BJ (cell line): ENCODE measurements at regions not wholly inside any gene's neighbourhood (a gene's known extent, or its start where the extent isn't known, plus 50 kb on each side); places are given as distances from the start of the nearest gene placed in this dataset.

Experiments used
- CTCF ChIA-PET: fragments of 350-600 bp; formaldehyde crosslinking; extraction: SDS; loops from one replicate; lab custom pipeline; 2021; ENCODE audit warnings: antibody characterized with exemption, inconsistent platforms; lab: Yijun Ruan, JAX
- POLR2A ChIA-PET: fragments of 300-600 bp; sonication (Branson Sonifier 250); formaldehyde crosslinking; extraction: SDS; loops from one replicate; lab custom pipeline; 2021; ENCODE audit warnings: antibody characterized with exemption; lab: Charles Lee
- DNase-seq: peaks from one replicate; pipeline ENCODE4 v3.0.0-alpha.2; 2011; ENCODE audit warnings: low read depth
- H3K27me3 ChIP-seq: 2 replicates; pipeline ENCODE4 v1.6.0; 2011; ENCODE audit warnings: low read length; ENCODE audit not compliant: control insufficient read depth, insufficient read depth
- H3K36me3 ChIP-seq: 2 replicates; pipeline ENCODE4 v1.5.1; 2011; ENCODE audit warnings: low read length; ENCODE audit not compliant: control insufficient read depth, insufficient read depth
- H3K4me3 ChIP-seq: 2 replicates; pipeline ENCODE4 v1.5.1; 2011; ENCODE audit warnings: low read depth, mild to moderate bottlenecking, control low read depth, low read length
- TF ChIP-seq, protein P1 (sequence below): IDR thresholded peaks from 2 replicates; pipeline ENCODE4 v1.5.1; 2011; ENCODE audit warnings: low read depth, mild to moderate bottlenecking, control low read depth, inconsistent platforms, low read length, moderate library complexity; ENCODE audit not compliant: insufficient read depth

DNA sequence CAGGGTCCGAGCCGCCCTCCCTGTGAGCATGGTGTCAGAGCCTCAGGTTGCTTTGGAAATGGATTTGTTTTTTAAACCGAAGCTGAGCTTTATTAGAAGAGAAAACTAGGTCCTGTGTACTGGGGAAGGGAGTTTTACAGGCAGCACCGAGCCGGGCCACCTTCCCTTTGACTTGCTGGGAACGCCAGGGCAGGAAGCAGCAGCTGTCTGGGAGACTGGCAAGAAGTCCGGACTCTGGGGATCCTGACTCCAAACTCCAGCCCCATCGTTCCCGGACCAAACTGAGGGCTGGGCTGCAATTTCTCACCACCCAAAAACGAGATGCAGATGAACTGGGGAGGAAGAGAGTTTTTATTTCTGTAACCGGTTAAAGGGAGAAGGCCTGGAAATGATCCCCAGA, 214.9 kb upstream of the KCNG1 start:
- ChIA-PET POLR2A (interaction anchor here (0.6 kb wide), 1 partner anchor 31 kb away, joined by 6 read pairs; no protein-coding TSS in a partner anchor), CTCF (interaction anchor here (1.3 to 1.4 kb wide), 2 partner anchors 10 to 16 kb away, joined by 3 read pairs; no protein-coding TSS in a partner anchor)
- Histone ChIP-seq H3K27me3 (peaks cover 4% of the 10 kb centered on the region; the same call in 1 of the 2 replicates), H3K4me3 (no peak overlapping the region), H3K36me3 (no peaks in the 10 kb centered on the region)
- no peak for DNase-seq
- TF ChIP-seq, protein P1, sequence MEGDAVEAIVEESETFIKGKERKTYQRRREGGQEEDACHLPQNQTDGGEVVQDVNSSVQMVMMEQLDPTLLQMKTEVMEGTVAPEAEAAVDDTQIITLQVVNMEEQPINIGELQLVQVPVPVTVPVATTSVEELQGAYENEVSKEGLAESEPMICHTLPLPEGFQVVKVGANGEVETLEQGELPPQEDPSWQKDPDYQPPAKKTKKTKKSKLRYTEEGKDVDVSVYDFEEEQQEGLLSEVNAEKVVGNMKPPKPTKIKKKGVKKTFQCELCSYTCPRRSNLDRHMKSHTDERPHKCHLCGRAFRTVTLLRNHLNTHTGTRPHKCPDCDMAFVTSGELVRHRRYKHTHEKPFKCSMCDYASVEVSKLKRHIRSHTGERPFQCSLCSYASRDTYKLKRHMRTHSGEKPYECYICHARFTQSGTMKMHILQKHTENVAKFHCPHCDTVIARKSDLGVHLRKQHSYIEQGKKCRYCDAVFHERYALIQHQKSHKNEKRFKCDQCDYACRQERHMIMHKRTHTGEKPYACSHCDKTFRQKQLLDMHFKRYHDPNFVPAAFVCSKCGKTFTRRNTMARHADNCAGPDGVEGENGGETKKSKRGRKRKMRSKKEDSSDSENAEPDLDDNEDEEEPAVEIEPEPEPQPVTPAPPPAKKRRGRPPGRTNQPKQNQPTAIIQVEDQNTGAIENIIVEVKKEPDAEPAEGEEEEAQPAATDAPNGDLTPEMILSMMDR: no peak

DNA sequence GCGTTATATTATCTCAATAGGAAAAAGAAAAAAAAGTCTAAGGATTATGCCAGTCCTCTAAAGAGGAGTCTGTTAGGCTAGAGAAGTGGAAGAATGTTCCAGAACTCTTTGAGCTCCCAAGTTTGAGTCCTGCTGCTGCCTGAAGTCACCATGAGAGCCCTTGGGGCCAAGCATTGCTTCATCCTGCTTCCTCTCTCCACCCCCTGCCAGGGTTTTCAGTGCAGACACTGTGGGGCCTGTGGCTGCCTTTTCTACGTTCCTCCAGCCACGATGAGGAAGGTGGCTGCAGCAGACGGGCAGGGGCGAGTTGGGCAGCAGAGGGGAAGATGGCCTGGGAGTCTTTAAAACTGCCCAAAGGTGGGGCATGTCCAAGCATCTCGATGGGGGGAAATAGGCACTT, 214.4 kb upstream of the KCNG1 start:
- no peak for DNase-seq
- ChIA-PET POLR2A (no interaction called here), CTCF (interaction anchor here (1.1 to 1.9 kb wide), 3 partner anchors 11 to 69 kb away, joined by 3 to 5 read pairs (median 4); no protein-coding TSS in a partner anchor)

DNA sequence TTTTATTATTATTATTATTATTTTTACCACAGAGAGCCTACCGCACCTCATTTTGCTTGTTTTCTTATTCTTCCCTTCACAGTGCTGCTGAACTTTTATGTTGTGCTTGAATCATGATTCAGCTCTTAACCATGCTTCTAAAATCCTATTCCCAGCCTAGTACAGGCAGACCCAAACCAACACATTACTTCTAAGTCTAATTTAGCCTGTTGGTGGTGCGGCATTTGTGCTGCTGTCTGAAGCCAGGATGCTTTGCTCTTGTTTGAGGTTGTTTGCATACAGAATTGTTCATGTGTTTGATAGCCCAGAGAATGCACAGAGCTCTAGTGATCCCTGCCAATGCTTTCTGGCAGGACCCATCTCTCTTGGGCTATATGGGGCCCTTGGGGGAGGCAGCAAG, 213.5 kb upstream of the KCNG1 start:
- ChIA-PET POLR2A (no interaction called here), CTCF (interaction anchor here (1.1 to 1.9 kb wide), 2 partner anchors 16 to 70 kb away, joined by 4 to 5 read pairs; no protein-coding TSS in a partner anchor)
- no peak overlapping the region for H3K4me3 ChIP-seq
- TF ChIP-seq, protein P1: no peak
- DNase-seq: no peak
- peaks cover 9% of the 10 kb centered on the region for H3K27me3 ChIP-seq
- H3K36me3 ChIP-seq: no peaks in the 10 kb centered on the region

More for the DNA sequence above, 214.4 kb upstream of the KCNG1 start:
- TF ChIP-seq, protein P1: no peak
- peaks cover 4% of the 10 kb centered on the region; the same call in 1 of the 2 replicates for H3K27me3 ChIP-seq
- H3K36me3 ChIP-seq: no peaks in the 10 kb centered on the region
- no peak overlapping the region for H3K4me3 ChIP-seq

DNA sequence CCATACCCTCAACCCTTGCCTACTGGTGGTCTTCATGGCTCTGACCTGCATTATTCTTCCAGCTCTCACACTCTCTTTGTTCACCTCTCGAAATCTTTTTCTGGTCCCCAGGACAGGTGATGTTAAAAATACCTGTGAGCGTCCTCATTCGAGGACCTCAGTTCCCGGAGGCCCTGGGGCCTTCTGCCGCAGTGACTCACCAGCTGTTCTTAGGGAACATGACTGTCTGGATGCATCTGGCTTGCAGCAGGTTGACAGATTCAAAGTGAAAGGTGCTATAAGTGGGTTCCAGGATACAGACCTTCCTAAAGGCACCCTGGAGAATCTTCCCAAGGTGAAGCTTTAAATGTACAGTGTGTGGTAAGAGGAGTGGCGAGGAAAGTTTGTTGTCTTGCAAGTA, 210.4 kb upstream of the KCNG1 start:
- DNase-seq: no peak
- Histone ChIP-seq H3K27me3 (peaks cover 13% of the 10 kb centered on the region), H3K4me3 (no peak overlapping the region), H3K36me3 (no peaks in the 10 kb centered on the region)
- TF ChIP-seq, protein P1: no peak
- ChIA-PET CTCF (interaction anchor here (1.3 kb wide), 1 partner anchor 10 kb away, joined by 4 read pairs; no protein-coding TSS in a partner anchor), POLR2A (no interaction called here)

DNA sequence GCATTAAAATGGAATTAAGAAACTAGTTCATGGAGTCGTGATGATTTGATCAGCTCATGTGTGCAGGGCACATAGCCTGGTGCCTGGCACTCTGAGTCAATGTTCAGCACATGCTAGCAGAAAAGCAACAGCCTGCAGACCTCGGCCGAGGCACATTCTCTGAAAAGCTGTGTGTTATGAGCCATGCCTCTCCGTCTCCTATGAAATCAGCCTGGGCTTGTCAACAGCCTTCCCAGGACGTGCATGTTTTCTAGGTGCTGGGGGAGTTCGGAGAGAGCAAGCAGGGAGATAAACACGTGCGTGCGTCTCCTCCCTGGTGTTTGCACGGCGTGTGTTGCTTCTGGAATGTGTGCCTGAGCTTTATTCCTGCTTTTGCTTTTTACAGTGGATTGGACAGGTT, 207.8 kb upstream of the KCNG1 start:
- DNase-seq: no peak
- TF ChIP-seq, protein P1: no peak
- CTCF ChIA-PET: no interaction called here
- Histone ChIP-seq H3K4me3 (no peak overlapping the region), H3K27me3 (peaks cover 11% of the 10 kb centered on the region), H3K36me3 (no peaks in the 10 kb centered on the region)
- POLR2A ChIA-PET: interaction anchor here (0.6 kb wide), 1 partner anchor 154 kb away, joined by 3 read pairs; no protein-coding TSS in a partner anchor
